HEK293T (cell line): ENCODE measurements at regions not wholly inside any gene's neighbourhood (a gene's known extent, or its start where the extent isn't known, plus 50 kb on each side); places are given as distances from the start of the nearest gene placed in this dataset.

Source experiments
- BHLHE40 ChIP-seq: fragments of 450-650 bp; IDR thresholded peaks from 2 replicates; pipeline ENCODE4 v1.6.1; 2016; ENCODE audit warnings: mild to moderate bottlenecking, moderate library complexity, borderline replicate concordance
- ELF4 ChIP-seq: fragments of 450-650 bp; IDR thresholded peaks from 2 replicates; pipeline ENCODE4 v1.6.1; 2017; ENCODE audit warnings: antibody characterized with exemption
- FOXA1 ChIP-seq: fragments of 450-650 bp; IDR thresholded peaks from 2 replicates; pipeline ENCODE4 v1.6.1; 2016; ENCODE audit warnings: mild to moderate bottlenecking
- FOXK2 ChIP-seq: fragments of 450-650 bp; IDR thresholded peaks from 2 replicates; pipeline ENCODE4 v1.6.1; 2016; ENCODE audit warnings: mild to moderate bottlenecking
- FOXM1 ChIP-seq: fragments of 450-650 bp; IDR thresholded peaks from 2 replicates; pipeline ENCODE4 v1.6.1; 2017; ENCODE audit warnings: mild to moderate bottlenecking, borderline replicate concordance
- HDGF ChIP-seq: fragments of 450-650 bp; IDR thresholded peaks from 2 replicates; pipeline ENCODE4 v1.6.1; 2017; ENCODE audit warnings: antibody characterized with exemption, borderline replicate concordance
- LEF1 ChIP-seq: fragments of 450-650 bp; IDR thresholded peaks from 2 replicates; pipeline ENCODE4 v1.6.1; 2017; ENCODE audit warnings: mild to moderate bottlenecking, borderline replicate concordance
- NFRKB ChIP-seq: fragments of 450-650 bp; IDR thresholded peaks from 2 replicates; pipeline ENCODE4 v1.6.1; 2016; ENCODE audit warnings: mild to moderate bottlenecking, moderate library complexity
- PKNOX1 ChIP-seq: fragments of 450-650 bp; IDR thresholded peaks from 2 replicates; pipeline ENCODE4 v1.6.1; 2016
- SP1 ChIP-seq: fragments of 450-650 bp; IDR thresholded peaks from 2 replicates; pipeline ENCODE4 v1.6.1; 2017
- SUZ12 ChIP-seq: fragments of 450-650 bp; IDR thresholded peaks from 2 replicates; pipeline ENCODE4 v1.6.1; 2016; ENCODE audit warnings: mild to moderate bottlenecking
- ZNF384 ChIP-seq: fragments of 450-650 bp; IDR thresholded peaks from 2 replicates; pipeline ENCODE4 v1.6.1; 2016

GRCh38 chr15:91790836-91791235 is 62.7 kb upstream of the SLCO3A1 start:
- TF ChIP-seq SUZ12 (no peak), ELF4 (no peak), SP1 (no peak), FOXM1 (no peak), ZNF384 (no peak), NFRKB (no peak), BHLHE40 (no peak), FOXK2 (no peak), LEF1 (no peak), HDGF (no peak), FOXA1 (no peak), PKNOX1 (no peak)
